ENCODE measurements at regions not wholly inside any gene's neighbourhood (a gene's known extent, or its start where the extent isn't known, plus 50 kb on each side); places are given as distances from the start of the nearest gene placed in this dataset.
"Not testable (repeated sequence)": the region's sequence is repeated elsewhere in the genome, so short reads cannot be mapped to it uniquely, and the experiment has no call there.

GRCh38 chr7:65519751-65520150 lies 146.1 kb downstream of the ZNF92 start:
- not testable (repeated sequence) for DNase-seq

GRCh38 chr7:65545465-65546161 lies 172.0 kb downstream of the ZNF92 start:
- not testable (repeated sequence) for DNase-seq

- not testable (repeated sequence) for DNase-seq
Observed at GRCh38 chr7:65549589-65550443, 176.2 kb downstream of the ZNF92 start.

GRCh38 chr7:65550444-65550809 lies 176.8 kb downstream of the ZNF92 start:
- not testable (repeated sequence) for DNase-seq

- not testable (repeated sequence) for DNase-seq
Observed at GRCh38 chr7:65551042-65551441, 177.4 kb downstream of the ZNF92 start.

- DNase-seq: not testable (repeated sequence)
Observed at GRCh38 chr7:65554553-65555476, 181.2 kb downstream of the ZNF92 start.

- DNase-seq: not testable (repeated sequence)
Observed at GRCh38 chr7:65558584-65558983, 184.9 kb downstream of the ZNF92 start.

GRCh38 chr7:65561786-65562372 lies 188.2 kb downstream of the ZNF92 start:
- DNase-seq: not testable (repeated sequence)

GRCh38 chr7:65562522-65562921 lies 188.9 kb downstream of the ZNF92 start:
- not testable (repeated sequence) for DNase-seq

- DNase-seq: not testable (repeated sequence)
Observed at GRCh38 chr7:65563333-65563732, 189.7 kb downstream of the ZNF92 start.

- not testable (repeated sequence) for DNase-seq
Observed at GRCh38 chr7:65568226-65568625, 194.6 kb downstream of the ZNF92 start.

- DNase-seq: not testable (repeated sequence)
Observed at GRCh38 chr7:65570990-65571389, 197.3 kb downstream of the ZNF92 start.

- not testable (repeated sequence) for DNase-seq
Observed at GRCh38 chr7:65572581-65572980, 198.9 kb downstream of the ZNF92 start.

- DNase-seq: not testable (repeated sequence)
Observed at GRCh38 chr7:65576370-65576769, 202.7 kb downstream of the ZNF92 start.

GRCh38 chr7:65582518-65583119 lies 209.0 kb downstream of the ZNF92 start:
- not testable (repeated sequence) for DNase-seq

GRCh38 chr7:65602495-65602894 lies 228.8 kb downstream of the ZNF92 start:
- DNase-seq: not testable (repeated sequence)

- DNase-seq: no peak
Observed at GRCh38 chr7:65609131-65609530, 235.5 kb downstream of the ZNF92 start.

- not testable (repeated sequence) for DNase-seq
Observed at GRCh38 chr7:65613644-65614289, 240.1 kb downstream of the ZNF92 start.

- not testable (repeated sequence) for DNase-seq
Observed at GRCh38 chr7:65616111-65616510, 242.5 kb downstream of the ZNF92 start.

- DNase-seq: not testable (repeated sequence)
Observed at GRCh38 chr7:65620216-65620615, 246.6 kb downstream of the ZNF92 start.

GRCh38 chr7:65621580-65622201 lies 248.0 kb downstream of the ZNF92 start:
- DNase-seq: not testable (repeated sequence)
